GM19043 (cell line): ENCODE measurements at regions not wholly inside any gene's neighbourhood (a gene's known extent, or its start where the extent isn't known, plus 50 kb on each side); places are given as distances from the start of the nearest gene placed in this dataset.

ENCODE experiments used
- ATAC-seq: cut with Tn5 transposase; IDR thresholded peaks from one replicate; pipeline ENCODE4 v1.9.1; 2021; ENCODE audit warnings: low read depth; ENCODE audit not compliant: unreplicated experiment

DNA sequence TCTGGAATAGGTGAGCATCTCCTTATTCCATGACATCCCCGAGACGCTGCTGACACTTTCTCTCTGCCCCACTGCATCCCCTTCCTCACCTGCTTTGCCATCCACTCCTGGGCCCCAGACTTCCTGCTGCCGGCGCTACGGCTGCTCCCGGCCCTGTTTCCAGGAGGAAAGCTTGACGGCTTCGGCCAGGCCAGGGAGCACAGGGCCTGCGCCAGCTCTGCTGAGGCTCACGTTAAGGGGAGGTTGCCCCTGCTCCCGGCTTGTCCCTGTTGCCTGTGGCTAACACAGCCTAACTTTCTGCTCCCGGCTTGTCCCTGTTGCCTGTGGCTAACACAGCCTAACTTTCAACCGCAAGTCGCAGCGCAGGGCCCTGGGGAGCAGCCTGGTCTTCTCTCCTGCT, 177.3 kb upstream of the RGMA start:
- ATAC-seq, result no peak

- ATAC-seq, result no peak
Observed at GRCh38 chr15:93265111-93265556, 176.1 kb upstream of the RGMA start.

DNA sequence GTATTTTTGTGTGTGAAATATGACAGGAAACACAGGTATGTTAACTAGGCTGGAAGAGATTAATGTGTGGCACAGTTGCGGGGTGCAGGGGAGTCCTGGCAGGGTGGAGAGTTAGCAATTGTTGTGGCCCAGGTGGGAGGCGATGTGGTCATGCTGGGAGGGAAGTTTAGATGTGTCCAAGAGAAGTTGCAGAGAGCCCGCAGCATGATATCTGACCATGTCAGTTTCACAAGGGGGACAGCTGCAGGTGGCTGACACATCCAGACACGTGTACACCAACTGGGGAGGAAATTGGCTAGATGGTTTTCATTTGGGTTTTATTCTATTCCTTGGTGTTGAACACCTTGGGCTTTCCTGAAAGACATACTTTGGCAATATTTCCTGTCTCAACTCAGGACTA, 172.8 kb upstream of the RGMA start:
- no peak for ATAC-seq

DNA sequence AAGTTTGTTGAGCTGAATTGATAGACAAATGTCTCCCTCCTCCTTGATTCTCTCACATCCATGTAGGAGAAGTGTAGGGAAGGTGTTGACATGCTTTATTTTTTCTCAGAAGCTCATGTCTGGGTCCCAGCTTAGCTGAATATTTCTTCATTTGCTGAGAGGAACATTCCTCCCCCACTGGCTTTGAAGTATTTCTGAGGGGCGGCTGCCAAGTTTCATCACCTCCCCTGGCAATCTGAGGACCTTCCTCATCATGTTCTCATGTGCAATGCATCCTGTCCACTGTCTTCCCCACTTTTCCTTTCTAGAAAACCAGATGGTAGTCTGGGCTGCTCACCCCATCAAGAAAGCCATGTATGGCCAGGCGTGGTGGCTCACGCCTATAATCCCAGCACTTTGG, 168.9 kb upstream of the RGMA start:
- no peak for ATAC-seq

- ATAC-seq, result no peak
Observed at GRCh38 chr15:93253681-93254080, 164.7 kb upstream of the RGMA start.

GRCh38 chr15:93252780-93253179, 163.8 kb upstream of the RGMA start:
- no peak for ATAC-seq

DNA sequence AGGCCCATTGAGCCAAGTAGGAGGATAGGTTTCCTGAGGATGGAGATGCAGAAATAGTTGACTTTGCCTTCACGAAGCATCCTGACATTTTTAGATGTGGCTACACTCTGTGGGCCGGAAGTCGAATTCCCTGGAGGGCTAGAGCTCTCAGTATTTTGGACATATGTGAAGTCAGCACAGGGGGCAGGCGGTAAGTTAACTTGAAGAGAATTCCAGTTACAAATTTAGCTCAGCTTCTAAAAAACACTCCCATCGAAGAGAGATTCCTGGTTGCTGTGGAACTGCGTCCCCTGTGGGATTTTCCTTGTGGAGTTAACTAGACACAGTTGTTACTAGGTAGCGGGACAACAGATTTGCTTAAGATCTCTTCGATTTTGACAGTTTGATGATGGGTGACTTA, 161.9 kb upstream of the RGMA start:
- no peak for ATAC-seq

GRCh38 chr15:93250209-93250608, 161.2 kb upstream of the RGMA start:
- no peak for ATAC-seq

DNA sequence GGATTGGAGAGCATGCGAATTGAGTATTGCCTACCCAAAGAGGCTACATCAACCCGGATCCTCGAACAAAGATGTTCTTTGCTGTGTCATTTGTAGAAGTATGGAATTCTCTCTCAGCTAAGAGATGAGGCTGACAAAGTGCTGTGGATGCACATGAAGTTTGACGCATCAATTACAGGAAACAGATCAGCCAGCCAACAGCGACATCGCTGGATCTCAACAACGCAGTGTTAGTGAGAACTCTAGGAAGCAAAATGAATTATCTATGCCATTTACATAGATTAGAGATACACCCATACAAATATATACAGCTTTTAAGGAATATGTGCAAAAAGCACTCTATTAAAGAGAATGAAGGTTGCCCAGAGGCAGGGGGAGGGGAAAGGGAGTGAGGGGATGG, 160.6 kb upstream of the RGMA start:
- no peak for ATAC-seq

DNA sequence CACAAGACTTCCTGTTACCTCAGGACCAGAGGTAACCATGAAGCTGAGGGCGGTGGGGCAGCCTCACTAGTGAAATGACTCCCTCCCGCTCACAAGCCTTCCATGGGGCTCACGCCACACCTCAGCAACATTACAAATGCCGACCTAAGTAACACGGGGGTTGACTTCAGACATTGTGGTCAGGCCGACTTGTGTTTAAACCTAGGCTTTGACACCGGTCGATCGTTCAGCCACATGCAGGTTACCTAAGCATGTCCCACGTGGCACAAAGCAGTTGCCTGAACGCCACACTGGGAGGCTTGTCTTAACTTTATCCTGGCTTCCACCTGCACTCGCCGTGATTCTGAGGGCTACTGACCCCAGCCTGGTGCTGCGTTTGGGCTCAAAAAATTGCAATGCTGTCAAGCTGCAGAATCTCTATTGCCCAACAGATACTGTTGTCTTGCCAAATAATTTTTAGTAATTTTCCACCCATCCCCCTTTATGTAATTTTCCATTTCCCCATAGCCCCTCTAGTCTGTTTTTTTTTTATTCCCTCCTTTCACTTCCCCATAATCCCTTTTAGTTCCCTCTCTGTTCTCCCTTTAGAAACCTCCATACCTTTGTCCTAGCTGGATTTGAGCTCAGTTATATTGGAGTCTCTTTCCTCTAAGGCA, 158.6 kb upstream of the RGMA start:
- ATAC-seq, result no peak

- no peak for ATAC-seq
Observed at GRCh38 chr15:93246266-93247242, 157.5 kb upstream of the RGMA start.

- no peak for ATAC-seq
Observed at GRCh38 chr15:93245661-93246042, 156.6 kb upstream of the RGMA start.

GRCh38 chr15:93244696-93245660, 156.0 kb upstream of the RGMA start:
- no peak for ATAC-seq

DNA sequence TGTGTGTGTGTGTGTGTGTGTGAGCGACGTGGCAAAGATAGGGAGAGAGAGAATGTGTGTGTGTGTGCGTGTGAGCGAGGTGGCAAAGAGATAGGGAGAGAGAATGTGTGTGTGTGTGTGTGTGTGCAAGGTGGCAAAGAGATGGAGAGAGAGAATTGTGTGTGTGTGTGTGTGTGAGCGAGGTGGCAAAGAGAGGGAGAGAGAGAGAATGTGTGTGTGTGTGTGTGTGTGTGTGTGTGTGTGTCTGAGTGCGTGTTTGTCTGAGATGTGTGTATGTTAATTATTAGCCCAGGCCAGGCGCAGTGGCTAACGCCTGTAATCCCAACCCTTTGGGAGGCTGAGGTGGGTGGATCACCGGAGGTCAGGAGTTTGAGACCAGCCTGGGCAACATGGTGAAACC, 154.6 kb upstream of the RGMA start:
- no peak for ATAC-seq

DNA sequence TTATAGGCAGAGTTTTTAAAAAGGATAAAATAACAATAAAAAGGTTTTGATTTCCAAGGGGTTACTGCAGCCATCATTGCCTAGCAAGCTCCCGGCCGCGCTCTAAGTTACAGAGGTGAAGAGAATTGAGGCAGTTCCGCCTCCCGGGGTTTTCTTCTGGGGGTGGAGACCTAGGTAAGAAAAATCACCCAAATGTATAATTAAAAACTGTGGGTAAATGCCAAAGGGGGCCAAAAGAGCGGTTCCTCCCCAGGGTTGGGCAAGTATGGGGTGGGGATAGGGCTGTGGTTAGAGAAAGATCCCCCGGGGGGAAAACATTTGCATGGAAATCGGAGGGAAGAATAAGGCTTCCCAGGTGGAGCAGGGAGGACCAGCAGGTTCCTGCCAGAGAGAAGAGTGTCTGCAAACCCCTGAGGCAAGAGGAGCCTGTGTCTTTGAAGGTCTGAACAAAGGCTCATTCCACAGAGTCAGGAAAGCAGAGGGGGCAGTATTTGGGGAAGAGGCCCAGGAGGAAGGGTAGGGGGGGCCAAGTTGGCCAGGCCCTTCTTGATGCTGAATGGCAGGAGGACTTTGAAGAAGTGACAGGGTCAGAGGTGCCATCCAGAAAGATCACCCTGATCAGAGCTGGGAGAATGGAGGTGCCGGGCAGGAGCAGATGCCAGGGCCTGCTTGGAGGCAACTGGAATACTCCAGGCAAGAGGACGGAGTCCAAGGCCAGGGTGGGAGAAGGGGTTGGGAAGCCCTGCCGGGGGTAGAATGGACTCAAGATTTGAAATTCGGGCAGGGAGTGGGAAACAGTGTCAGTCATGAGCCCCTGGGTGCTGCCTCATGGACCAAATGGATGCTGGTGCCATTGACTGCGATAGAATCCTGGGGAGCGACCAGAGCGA, 152.9 kb upstream of the RGMA start:
- no peak for ATAC-seq

DNA sequence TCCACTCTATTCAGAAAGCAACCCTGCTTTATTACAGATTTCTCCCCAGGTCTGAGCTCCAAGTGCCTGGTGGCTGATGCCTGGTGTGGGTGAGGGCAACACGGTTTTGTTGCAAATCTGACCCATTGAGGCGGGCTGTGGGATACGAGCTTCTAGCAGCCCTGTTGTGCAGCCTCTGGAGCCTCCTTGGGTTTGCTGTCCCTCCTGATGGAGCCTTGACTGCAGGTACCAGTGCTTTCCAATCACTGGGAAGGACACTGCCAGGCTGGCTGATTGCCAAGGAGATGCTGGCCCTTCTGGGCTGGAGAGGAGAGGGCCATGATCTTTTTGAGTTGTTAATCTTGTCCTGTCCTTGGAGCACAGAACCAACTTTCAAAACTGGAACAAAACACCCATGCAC, 151.0 kb upstream of the RGMA start:
- ATAC-seq, result no peak

GRCh38 chr15:93239591-93239990, 150.6 kb upstream of the RGMA start:
- ATAC-seq, result no peak

- ATAC-seq, result no peak
Observed at GRCh38 chr15:93238641-93239040, 149.6 kb upstream of the RGMA start.

GRCh38 chr15:93235926-93236780, 147.1 kb upstream of the RGMA start:
- ATAC-seq, result no peak
